Islet precursor cell (in vitro differentiated cells): ENCODE measurements at regions not wholly inside any gene's neighbourhood (a gene's known extent, or its start where the extent isn't known, plus 50 kb on each side); places are given as distances from the start of the nearest gene placed in this dataset.
"Not testable (repeated sequence)": the region's sequence is repeated elsewhere in the genome, so short reads cannot be mapped to it uniquely, and the experiment has no call there.

ENCODE experiments used
- DNase-seq: peaks from one replicate; pipeline ENCODE4 v3.0.0-alpha.2; 2018

DNA sequence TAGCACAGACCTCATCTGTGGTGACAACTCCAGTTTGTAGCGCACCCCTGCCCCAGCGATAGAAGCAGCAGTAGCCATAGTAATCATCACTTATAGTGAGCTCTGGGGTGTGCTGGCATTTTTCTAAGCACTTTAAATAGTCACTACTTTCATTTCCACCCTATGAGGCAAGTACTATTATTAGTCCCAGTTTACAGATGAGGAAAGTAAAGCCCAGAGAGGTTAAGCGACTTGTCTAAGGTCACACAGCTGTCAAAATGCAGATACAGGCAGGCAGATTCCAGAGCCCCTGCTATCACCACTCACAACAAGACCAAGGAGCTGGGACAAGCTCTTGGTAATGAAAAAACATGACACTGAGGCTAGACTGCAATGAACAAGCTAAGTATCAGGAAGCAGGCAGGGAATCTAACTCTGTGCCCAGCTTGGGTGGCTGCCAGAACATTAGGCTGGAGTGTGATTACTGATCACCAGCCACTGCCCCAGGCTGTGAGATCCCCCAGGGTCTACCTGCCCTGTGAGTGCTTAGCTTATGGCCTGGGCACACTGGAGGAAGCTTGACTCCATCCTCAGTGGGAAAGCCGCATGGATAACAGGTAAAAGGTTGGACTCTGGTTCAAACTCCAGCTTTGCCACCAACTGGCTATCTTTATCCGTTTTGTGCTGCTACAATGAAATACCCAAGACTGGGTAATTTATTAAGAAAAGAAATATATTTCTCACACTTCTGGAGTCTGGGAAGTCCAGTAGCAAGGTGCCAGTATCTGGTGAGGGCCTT, 561.1 kb downstream of the MN1 start:
- DNase-seq: peak; percentile 32

DNA sequence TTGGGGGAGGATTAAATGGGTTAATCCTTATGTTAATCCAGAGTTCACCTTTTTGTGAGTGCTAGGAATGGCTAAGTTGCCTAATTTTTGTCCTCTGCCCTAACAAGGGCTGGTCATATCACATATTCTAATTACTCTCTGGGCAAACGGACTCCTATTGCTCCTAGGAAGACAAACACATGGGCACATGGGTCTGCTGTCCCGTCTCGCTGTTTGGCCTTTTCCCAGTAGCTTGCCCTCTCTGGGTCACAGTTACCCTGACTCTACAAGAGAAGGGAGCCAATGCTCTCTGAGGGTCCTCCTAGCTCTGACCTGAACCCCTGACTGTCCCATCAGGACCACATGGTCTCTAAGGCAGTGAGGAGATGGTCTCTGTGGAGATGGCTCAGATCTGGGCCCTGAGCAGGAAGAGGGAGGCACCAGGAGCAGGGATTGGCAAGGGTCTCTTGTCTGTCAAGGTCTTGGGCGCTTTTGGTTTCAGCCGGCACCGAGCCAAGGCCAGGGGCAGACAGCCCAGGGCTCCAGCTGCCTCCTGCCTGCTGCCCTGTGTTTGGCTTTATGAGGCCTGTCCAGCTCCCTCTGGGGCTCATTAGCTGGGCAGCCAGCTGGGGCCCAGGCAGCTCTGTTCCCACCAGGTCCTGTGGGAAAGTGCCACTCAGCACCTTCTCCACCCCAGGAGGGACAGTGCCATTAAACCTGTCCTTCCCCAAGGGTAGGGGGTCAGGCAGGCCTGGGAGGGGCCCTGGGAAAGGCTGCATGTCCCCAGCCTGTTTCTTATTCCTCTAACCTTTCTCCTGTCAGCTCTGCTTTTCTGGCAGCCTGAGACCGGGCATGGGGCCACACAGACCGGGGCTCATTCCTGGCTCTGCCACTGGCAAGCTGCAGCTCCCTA, 559.9 kb downstream of the MN1 start:
- DNase-seq: peak; percentile 72

DNA sequence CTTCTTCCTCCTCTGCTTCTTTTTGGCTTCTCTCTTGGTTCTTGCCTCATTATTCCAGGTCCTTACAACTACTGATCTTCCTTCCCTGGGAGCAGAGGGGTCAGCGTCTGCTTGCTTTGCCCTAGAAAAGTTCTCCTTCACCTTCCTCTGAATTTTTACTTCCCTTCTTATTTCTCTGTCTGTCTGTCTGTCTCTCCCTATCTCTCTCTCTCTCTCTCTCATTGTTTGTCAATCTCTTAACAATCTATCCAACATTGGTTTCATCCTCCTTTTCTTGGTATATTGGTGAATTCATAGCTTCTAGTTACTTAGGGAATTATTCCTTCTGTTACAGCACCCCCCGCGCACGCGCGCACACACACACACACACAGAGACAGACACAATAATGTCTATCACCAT, 559.1 kb downstream of the MN1 start:
- DNase-seq: no peak

DNA sequence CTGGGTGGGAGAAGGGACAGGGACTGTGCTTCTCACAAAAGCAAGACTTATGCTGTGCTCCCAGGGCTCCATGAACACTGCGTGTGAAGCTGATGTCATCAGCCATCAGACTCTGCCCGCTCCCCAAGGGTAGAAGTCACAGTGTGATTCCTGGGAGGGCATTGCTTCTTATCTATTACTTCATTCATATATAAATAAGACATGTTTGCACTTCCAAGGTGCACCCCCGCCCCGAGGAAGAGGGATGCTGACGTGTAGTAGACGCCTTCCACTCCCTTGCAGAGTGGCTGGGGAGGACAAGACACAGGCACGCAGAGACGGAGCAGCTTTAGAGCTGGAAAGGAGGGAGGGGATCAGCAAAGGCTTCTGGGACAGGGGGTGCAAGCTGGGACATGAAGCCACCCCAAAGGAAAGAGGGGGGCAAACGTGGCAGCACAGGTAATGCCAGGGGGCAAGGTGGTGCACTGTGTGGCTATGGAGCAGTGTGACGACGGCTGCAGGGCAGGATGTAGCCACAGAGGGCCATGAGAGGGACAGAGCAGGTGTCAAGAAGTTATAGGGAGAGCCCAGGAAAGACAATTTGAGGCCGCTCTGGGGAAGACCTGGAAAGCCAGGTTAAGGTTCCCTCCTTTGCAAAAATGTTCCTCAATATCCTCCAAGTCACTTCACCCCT, 558.5 kb downstream of the MN1 start:
- DNase-seq: peak; percentile 53

DNA sequence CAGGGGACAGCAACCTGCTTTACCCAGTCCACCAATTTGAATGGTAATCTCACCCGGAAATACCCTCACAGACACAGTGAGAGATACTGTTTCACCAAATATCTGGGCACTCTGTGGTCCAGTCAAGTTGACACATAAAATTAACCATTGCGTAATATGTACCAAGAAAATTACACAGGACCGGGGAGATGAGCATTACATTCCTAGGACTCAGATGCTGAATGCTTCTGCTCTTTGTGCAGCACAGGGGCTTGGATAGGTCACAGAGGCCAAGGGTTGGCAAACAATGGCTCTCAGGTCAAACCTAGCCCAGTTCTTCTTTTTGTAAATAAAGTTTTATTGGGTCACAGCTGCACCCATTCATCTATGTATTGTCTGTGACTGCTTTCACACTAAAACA, 557.2 kb downstream of the MN1 start:
- no peak for DNase-seq

DNA sequence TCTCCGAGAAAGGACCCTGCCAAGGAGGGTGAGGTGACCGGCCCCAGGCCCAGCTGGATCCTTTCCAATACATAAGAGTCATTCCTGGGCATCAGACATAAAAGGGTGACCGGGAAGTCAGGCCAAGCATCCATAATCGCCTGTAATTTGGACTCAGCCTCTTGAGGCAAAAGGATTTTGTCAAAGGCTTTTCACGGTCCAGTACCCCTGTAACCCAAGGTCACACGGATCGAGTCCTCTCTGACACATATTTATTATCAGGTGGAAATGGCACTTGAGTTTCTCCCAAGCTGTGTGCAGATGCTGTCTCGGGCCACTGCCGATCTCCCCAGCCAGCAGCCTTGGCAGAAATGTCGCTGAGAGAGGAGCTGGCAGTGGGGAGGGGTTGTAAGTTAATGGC, 556.5 kb downstream of the MN1 start:
- DNase-seq: peak; percentile 26

DNA sequence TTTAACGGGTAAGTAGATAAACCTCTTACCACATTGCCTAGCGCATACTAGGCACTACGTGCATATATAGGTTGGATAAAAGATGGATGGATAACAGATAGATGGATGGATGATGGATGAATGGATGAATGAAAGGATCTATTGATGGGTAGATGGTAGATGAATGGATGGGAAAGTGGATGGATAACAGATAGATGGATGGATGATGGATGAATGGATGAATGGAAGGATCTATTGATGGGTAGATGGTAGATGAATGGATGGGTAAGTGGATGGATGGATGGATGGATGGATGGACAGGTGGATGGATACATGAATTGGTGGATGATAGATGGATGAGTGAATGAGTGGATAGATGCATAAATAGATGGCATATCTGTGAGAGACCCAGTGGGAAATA, 555.0 kb downstream of the MN1 start:
- peak; percentile 8 for DNase-seq

DNA sequence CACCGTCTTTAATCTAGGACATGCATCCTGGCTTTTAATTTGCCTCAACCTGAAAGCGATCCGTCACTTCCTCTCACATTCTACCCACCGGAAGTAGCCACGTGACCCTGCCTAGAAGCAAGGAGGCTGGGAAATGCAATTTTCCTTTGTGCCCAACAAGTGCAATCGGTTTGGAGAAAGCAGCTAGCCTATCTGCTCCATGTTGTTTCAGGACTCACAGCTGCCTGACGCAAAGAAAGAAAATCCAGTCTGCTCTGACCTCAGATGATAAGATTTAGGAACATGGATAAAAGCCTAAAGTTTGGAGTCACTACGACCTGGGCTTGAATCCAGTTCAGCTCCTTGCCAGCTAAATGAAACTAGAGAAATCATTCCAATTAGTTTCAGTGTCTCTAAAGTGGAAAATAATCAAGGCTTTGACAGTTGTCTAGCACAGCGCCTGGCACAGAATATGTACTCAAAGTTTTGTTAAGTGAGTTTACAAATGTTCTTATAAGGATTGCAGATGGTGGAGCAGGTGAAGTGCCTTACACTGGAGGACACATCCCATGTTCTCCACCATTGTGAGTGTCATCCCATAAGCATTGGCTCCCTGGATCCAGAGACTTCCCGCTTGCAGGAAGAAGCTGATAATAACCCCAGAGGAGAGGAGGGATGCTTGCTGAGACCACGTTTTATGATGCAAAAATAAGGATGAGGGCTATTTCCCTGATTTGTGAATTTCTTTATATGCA, 553.7 kb downstream of the MN1 start:
- peak; percentile 29 for DNase-seq

DNA sequence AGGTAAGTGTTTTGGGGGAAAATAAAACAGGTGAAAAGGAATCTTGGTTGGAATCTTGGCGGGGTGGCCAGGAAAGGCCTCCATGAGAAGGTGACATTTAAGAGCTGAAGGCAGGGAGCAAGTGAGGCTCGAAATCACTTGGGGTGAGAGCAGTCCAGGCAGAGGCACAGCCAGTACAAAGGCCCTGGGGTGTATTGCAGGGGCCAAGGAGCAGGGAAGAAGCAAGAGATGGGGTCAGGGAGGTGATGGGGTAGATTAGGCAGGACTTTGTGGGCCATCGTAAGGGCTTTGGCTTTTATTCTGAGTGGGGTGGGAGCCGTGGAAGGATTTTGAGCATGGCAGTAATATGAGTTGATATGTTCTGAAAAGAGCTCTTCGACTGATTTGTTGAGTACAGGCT, 551.1 kb downstream of the MN1 start:
- DNase-seq: peak; percentile 7

DNA sequence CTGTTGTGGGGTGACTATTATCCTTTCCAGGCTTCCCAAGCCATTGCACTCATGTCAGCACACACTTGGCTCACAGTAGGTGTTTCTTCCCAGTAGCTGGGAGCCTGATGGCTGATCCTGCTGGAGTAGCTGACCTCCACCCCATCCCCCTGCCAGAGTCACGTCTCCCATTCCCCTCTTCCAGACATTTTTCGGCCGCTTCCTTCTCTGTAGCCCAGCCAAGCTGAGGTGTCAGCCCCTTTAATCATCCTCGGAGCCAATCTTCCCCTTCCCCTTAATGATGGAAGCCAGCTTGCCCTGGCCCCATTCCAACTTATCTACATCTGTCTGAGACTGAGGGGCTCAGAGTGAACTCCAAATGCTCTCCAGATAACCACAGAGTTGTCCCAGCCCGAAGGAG, 550.7 kb downstream of the MN1 start:
- no peak for DNase-seq

DNA sequence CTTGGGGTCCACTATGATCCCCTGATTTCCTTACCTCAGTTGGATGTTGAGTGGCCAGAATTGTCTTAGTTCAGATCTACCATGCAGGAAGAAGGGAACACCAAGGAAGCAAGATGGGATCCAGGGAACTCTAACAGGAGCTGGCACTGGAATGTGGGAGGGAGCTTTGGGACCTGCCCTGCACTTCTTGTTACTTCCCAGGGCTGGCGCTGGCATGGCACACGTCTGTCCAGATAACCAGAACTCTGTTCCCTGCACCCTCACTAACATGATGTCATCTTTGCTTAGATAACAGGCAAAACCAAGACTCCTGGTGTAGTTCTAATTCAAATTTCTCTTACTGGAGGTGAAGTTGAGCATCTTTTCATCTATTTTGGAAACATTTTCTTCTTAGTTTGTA, 550.0 kb downstream of the MN1 start:
- no peak for DNase-seq

DNA sequence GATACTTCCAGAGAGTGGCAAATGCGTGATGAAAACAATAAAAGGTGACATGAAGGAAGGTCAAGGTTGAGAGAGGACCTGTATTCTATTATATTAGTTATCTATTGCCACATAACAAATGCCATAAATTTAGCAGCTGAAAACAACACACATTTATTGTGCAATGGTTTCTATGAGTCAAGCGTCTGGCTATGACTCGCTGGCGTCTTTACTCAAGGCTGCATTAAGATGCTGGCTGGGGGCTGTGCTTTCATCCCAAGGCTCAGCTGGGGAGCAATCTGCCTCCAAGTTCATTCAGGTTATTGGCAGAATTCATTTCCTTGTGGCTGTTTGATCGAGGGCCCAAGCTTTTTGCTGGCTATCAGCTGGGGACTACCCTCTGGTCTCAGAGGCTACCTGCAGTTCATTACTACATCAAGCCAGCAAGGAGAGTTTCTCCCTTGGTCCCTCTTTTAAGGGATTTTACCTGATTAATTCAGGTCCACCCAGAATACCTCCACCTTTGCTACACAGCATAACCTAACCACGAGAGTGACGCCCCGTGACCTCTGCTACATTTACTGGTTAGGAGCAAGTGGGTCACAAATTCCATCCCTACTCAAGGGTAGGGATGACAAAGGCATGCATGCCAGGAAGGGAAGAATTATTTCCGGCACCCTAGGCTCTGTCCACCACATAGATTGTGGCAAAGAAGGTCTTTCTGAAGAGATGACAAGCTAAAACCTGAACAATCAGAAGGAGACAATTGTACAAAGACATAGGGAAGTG, 549.1 kb downstream of the MN1 start:
- DNase-seq: peak; percentile 75

DNA sequence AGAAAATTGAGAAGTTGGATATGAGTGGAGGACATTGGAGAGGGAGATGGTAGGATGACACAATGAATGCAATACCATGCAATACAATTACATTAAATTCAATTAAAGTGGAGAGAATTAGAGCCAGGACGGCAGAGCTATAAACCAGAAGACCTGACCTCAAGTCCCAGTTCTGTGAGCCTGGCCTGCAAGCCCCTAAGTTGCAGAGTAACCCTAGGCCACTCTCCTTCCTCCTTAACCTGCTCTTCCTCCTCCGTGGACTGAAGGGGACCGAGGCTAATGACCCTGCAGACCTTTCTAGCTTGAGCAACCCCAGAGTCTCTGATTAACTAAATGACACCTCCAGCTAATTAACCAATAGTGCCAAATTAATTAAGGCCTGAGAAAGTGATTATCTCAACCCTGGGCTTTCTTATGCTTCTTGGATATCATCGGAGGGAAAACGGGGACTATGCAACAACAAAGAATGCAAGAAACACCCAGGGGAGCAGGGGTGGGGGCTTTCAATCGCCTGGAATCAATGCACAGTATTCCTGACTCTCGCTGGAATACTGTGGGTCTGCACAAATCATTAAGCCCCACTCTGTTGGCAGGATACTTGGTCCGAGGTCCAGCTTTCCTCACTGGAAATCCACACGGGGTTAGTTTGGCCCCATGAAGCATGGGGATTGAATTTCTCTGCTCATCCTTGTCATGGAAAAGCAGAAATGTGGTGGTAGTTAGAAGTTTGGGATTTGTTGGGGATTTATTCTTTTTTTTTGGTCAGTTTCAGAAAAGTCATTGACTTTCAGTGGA, 548.3 kb downstream of the MN1 start:
- no peak for DNase-seq

DNA sequence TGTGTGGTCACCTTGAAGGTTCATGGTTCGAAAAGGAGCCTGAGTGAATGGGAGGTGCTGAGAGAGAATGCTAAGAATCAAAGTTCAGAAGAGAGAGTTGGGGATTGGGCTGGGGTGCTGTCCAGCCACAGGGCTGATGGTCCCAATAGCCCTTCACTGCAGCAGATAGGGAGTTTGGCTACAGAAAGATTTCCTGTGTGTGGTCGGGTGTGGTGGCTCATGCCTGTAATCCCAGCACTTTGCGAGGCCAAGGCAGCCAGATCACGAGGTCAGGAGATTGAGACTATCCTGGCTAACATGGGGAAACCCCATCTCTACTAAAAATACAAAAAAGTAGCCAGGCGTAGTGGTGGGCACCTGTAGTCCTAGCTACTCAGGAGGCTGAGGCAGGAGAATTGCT, 547.5 kb downstream of the MN1 start:
- not testable (repeated sequence) for DNase-seq

DNA sequence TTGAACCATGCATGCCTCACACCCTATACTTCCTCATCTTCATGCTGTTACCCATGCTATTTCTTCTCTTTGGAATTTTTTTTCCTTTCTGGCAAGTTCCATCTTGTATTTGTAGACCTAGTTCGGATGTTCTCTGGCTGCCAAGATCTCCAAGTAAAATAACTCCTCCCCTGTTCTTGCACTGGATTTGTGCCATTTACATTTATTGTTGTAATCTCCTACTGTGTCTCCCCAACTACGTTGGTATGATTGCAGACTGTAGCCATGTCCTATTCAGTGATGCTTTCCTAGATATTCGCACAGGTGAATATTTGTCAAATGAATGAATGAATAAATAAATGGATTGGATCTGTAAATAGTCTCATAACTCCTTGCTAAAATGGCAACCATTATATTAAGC, 546.0 kb downstream of the MN1 start:
- DNase-seq: no peak

DNA sequence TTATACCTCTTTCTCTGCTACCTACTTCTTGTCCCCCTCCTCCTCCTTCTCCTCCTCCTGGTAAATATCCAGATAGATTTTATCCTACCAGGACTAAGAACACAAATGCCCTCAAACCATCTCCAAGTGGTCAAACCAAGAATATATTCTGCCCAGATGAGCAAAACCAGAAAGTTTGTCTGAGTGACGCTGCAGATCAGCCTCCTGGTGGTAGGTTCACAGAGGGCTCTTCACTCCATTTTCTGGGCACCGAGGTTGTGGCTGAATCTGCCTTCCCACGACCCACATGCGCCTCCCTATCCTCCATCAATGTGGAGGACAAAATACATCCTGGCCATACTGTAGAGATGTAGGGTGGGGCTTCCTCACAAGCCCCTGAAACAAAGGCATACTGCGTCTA, 543.6 kb downstream of the MN1 start:
- no peak for DNase-seq

DNA sequence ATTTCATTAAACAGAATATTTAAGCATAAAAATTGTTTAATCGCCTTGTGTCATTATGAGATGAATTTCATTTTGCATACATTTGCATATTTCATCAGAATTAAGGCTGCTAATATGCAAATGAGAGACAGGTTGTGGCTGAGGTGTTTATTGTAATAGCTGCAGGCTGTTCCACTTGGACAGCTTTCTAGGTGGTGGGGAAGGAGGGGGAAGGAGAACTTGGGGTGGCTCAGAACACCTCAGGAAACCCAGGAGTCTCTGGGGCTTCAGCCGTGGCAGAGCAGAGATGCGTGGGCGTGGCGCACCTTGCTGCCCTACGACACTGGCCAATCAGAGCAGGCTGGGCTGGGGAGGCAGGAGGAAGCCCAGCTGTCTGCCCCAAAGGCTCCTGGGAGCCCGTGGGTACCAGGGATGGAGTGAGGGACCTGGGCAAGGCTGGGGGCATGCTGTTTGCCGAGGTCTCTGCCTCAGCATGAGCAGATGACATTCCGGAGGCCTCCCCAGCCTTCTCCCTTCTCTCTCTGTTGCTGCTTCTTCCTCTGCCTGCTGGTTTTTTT, 542.9 kb downstream of the MN1 start:
- DNase-seq: no peak

DNA sequence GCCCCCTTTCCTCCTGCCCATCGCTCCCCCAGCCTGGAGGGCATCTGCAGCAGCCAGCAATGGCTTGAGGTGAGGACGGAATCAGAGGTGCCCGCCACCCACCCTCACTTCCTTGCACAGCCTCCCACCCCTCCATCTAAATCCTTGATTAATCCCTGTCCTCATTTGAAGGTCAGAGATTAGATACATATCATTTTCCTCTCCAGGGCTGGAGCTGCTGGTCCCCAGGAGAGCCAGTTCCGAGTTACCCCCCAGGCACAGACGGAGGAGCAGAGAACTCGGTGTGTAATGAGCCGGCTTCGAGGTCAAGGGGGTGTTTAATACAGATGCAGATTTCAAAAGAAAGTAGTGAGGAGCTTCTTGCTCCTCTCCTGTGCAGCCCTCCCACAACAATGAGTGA, 542.1 kb downstream of the MN1 start:
- no peak for DNase-seq

DNA sequence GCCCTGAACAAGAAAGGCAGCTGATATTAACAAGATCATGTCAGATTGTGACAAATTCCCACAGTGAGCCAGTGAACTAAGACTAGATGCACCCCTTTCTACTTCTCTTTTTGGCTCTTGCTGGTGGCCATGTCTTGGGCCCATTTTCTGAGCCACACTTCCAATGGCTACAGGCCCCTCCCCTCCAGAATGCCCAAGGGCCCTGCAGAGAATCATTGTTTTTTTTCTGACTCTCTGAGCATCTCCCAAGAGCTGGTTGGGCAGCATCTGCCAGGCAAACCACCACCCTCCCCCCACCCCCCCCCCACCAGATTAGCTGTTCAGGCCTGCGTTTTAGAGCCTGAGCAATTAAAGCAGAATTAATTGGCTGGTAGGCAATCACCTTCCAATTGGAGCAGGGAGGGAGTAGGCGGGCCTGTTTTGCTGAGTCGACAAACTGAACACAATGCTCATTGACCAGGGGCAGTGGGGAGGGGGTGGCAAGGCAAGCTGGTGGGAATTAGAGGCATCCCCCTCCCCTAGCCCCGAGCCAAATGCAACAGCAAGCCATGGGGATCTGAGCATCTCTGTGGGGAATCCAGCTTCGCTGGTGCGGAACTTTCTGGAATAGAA, 541.4 kb downstream of the MN1 start:
- no peak for DNase-seq

DNA sequence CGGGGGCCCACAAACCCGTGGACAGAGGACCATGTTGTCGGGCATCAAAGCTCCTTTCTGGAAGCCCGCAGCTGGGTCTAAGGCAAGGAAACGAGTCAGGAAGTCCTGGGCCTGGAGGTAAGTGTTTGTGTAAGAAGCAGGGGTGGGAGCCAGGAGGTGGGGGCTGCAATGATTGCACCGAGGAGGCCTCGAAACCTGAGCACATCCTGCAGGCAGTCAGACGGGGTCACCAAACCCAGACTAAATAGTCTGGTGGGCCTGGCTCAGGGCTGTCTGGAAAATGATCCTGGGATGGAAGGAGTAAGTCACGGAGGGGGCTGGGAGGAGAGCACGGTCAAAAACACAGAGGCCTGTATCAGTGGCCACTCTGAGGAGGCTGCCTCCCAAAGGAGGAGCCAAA, 539.2 kb downstream of the MN1 start:
- peak; percentile 87 for DNase-seq

DNA sequence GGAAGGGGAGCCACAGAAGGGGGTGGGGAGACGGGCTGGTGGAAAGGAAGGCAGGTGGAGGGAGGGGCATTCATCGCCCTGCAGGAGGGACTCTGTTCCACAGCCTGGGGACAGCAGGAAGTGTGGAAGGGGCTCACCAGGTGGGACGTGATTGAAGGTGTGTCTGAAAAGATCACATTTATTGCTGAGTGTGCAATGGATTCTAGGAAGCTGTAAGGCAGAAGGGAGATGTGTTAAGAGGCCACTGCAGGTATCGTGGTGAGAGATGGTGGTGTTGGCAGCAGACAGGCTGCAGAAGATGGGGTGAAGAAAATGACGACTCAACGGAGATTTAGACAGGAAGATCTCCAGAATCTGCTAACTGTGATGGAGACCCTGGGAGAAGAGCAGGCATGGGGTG, 537.4 kb downstream of the MN1 start:
- no peak for DNase-seq
